ENCODE measurements at regions not wholly inside any gene's neighbourhood (a gene's known extent, or its start where the extent isn't known, plus 50 kb on each side); places are given as distances from the start of the nearest gene placed in this dataset.

DNA sequence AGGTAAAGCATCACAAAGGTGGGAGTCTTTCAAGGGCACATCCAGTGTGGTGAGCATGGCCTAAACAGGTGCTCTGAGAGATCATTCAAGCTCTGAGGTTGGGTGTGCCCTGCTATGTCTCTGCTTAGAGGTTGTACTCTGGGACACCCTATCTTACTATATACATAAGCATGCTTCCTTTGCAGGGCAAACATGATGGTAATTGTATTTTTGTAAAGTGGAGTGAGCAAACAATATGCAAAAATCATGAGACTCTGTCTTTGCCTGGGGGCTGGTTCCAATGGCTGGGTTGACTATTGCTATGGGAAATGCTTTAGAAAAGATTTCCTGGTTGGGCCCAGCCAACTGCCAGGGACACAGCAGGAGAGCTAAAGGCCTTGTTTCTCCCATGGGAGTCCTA lies 315.1 kb upstream of the TLE3 start:
- no peaks in the 10 kb centered on the region for H3K4me1 ChIP-seq
- ATAC-seq, result no peak
- H3K27ac ChIP-seq, result no peak overlapping the region
- TF ChIP-seq POLR2A (IDR thresholded peaks at IDR 0.05), result no peak
- TF ChIP-seq, protein P1, sequence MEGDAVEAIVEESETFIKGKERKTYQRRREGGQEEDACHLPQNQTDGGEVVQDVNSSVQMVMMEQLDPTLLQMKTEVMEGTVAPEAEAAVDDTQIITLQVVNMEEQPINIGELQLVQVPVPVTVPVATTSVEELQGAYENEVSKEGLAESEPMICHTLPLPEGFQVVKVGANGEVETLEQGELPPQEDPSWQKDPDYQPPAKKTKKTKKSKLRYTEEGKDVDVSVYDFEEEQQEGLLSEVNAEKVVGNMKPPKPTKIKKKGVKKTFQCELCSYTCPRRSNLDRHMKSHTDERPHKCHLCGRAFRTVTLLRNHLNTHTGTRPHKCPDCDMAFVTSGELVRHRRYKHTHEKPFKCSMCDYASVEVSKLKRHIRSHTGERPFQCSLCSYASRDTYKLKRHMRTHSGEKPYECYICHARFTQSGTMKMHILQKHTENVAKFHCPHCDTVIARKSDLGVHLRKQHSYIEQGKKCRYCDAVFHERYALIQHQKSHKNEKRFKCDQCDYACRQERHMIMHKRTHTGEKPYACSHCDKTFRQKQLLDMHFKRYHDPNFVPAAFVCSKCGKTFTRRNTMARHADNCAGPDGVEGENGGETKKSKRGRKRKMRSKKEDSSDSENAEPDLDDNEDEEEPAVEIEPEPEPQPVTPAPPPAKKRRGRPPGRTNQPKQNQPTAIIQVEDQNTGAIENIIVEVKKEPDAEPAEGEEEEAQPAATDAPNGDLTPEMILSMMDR (IDR thresholded peaks at IDR 0.05), result no peak
- H3K9me3 ChIP-seq, result peaks cover 0 to 14% (median 1%) of the 10 kb centered on the region in 12 donors
- no peak for DNase-seq
- intact Hi-C loops (cut with DNase I), result no loop called here
- H3K36me3 ChIP-seq, result no peaks in the 10 kb centered on the region
- peaks cover 0 to 6% (median 0%) of the 10 kb centered on the region in 9 donors for H3K27me3 ChIP-seq
- no peak overlapping the region for H3K4me3 ChIP-seq

DNA sequence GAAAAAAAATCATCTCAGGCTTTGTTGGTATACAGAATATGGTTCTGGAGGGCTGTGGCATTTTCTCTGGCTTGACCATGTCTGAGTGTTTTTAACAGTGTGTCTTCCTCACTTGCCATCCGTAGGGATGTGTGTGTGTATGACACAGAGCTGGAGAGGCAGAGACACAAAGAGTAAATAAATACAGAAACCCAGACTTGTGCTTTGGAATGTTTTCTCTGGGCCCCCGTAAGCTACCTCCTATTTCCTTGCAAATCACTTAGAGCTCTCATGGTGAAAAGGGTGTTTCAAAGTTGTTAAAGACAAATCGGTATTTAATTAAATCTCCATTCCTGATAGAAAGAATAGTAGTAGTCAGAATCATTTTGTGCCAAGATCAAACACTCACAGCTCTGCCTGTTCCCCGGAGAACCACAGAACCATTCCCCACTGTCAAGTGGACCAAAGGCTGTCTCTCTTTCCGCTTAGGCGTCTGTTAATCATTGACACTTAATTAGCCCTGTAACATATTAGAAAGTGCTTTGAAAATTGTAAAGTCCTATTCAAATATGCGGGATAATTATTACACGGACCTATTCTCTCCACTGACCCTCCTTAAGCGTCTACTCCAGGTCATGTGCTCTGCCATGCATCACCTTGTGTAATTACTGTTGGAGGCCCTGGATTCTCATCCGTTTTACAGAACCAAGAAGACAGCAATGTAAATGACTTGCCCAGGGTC lies 313.6 kb upstream of the TLE3 start:
- TF ChIP-seq, protein P1 (IDR thresholded peaks at IDR 0.05), result no peak
- TF ChIP-seq POLR2A (IDR thresholded peaks at IDR 0.05), result no peak
- ATAC-seq, result no peak
- H3K9me3 ChIP-seq, result peaks cover 0 to 15% (median 3%) of the 10 kb centered on the region in 12 donors
- no peaks in the 10 kb centered on the region for H3K36me3 ChIP-seq
- H3K4me1 ChIP-seq, result no peaks in the 10 kb centered on the region
- peaks cover 0 to 5% (median 0%) of the 10 kb centered on the region in 9 donors for H3K27me3 ChIP-seq
- no peak for DNase-seq
- intact Hi-C loops (cut with DNase I), result no loop called here
- H3K4me3 ChIP-seq, result no peak overlapping the region
- H3K27ac ChIP-seq, result no peak overlapping the region
- WGBS, 4 donors, result 90 to 93% (median 91%) methylated on average over 10 of the region's 10 CpGs

DNA sequence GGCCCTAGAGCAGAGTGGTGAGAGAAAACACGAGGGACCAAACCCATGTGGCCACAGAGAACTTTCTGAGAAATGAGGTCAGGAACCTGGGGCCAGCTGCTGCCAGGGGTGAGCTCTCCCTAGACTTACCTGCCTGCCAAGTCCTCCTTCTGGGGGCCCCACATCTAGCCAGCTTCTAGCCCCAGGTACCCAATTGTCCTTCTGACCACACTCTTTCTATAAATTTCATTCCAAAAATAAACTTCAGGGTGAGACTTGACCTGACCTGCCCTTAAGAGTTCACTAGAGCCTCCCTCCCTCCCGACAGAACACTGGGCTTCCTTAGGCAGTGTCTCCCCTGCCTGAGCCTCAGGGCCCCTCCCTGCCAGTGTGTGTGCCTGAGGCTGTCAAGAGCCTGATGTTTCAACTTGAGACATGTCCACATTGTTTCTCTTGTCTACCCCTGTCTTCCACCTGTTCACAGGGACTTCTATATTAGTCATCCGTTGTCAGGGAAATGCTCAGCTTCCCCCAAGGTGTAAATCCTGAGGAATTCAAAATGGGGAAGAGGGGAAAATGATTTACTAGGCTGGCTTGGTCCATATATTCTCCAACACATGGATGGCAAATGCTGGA lies 312.8 kb upstream of the TLE3 start:
- 57 to 76% (median 70%) methylated on average over 3 of the region's 3 CpGs for WGBS, 4 donors

DNA sequence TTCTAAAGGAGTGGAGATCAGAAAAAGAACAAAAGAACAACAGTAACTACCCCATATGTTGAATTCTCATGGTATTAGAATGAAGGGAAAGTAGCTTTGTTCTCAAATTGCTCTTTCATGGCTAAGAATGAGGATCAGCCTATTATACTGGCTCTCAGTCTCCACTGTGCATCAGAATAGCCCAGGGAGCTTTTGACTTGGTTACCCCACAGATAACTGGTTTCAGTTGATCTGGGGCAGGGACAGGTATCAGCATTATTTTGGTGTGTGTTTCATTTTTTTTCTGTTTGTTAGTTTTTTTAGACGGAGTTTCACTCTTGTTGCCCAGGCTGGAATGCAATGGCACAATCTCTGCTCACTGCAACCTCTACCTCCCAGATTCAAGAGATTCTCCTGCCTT lies 311.7 kb upstream of the TLE3 start:
- DNase-seq (no peak), ATAC-seq (no peak)
- 88 to 98% (median 88%) methylated on average over 1 of the region's 1 CpG for WGBS, 4 donors
- TF ChIP-seq, protein P1 (IDR thresholded peaks at IDR 0.05), result no peak
- TF ChIP-seq POLR2A (IDR thresholded peaks at IDR 0.05), result no peak
- Histone ChIP-seq H3K9me3 (peaks cover 0 to 20% (median 5%) of the 10 kb centered on the region in 12 donors), H3K4me3 (no peak overlapping the region), H3K36me3 (no peaks in the 10 kb centered on the region), H3K27me3 (peaks cover 0 to 6% (median 0%) of the 10 kb centered on the region in 9 donors), H3K27ac (no peak overlapping the region), H3K4me1 (no peaks in the 10 kb centered on the region)
- intact Hi-C loops (cut with DNase I), result no loop called here

More for the DNA sequence above, 312.8 kb upstream of the TLE3 start:
- Histone ChIP-seq H3K36me3 (no peaks in the 10 kb centered on the region), H3K27ac (no peak overlapping the region), H3K27me3 (peaks cover 0 to 6% (median 0%) of the 10 kb centered on the region in 9 donors), H3K9me3 (peaks cover 0 to 19% (median 5%) of the 10 kb centered on the region in 12 donors), H3K4me1 (no peaks in the 10 kb centered on the region), H3K4me3 (no peak overlapping the region)
- TF ChIP-seq, protein P1 (IDR thresholded peaks at IDR 0.05), result no peak
- TF ChIP-seq POLR2A (IDR thresholded peaks at IDR 0.05), result no peak
- ATAC-seq, result no peak
- intact Hi-C loops (cut with DNase I), result no loop called here
- no peak for DNase-seq

Data from heart left ventricle (tissue), 16 donors.